ENCODE measurements at regions not wholly inside any gene's neighbourhood (a gene's known extent, or its start where the extent isn't known, plus 50 kb on each side); places are given as distances from the start of the nearest gene placed in this dataset.

- TF ChIP-seq POLR2AphosphoS5 (IDR thresholded peaks at IDR 0.05): no peak
- TF ChIP-seq CTCF (IDR thresholded peaks at IDR 0.05): no peak
- no peak for TF ChIP-seq POLR2A (IDR thresholded peaks at IDR 0.05; ENCODE audit: low read depth)
- no peak for TF ChIP-seq EP300 (IDR thresholded peaks at IDR 0.05)
Observed at GRCh38 chr13:106699311-106699710, 131.4 kb upstream of the ARGLU1 start.
